Endothelial cell of umbilical vein (primary cell): ENCODE measurements at regions not wholly inside any gene's neighbourhood (a gene's known extent, or its start where the extent isn't known, plus 50 kb on each side); places are given as distances from the start of the nearest gene placed in this dataset.

Source experiments
- BruUV-seq: library from RNA; stranded (reverse); fragments of 400-500 nt; replicated peaks from 2 replicates; lab custom pipeline; 2021; lab: Mats Ljungman, UMichigan
- CTCF ChIA-PET: fragments of 300-600, 350-600 bp; sonication (Branson Sonifier 250); formaldehyde crosslinking; loops from one replicate; lab custom pipeline; 2021; ENCODE audit warnings: antibody characterized with exemption, inconsistent platforms; lab: Charles Lee
- POLR2A ChIA-PET: fragments of 300-600, 350-600 bp; sonication (Branson Sonifier 250); formaldehyde crosslinking; loops from one replicate; lab custom pipeline; 2021; ENCODE audit warnings: antibody characterized with exemption, inconsistent platforms; lab: Charles Lee
- DNase-seq: peaks from one replicate; pipeline ENCODE4 v3.0.0-alpha.2; 2011; ENCODE audit warnings: low read depth, low spot score
- FAIRE-seq: peaks from 2 replicates; lab custom pipeline; 2011; peaks lifted over from hg19 to GRCh38; lab: Jason Lieb, UNC
- H2AFZ ChIP-seq: 2 replicates; pipeline ENCODE4 v1.6.0; 2012; ENCODE audit warnings: low read depth, low read length, control low read depth, inconsistent platforms
- H3K27ac ChIP-seq: 2 replicates; pipeline ENCODE4 v1.5.1; 2011; ENCODE audit warnings: low read depth, mild to moderate bottlenecking, control low read depth, low read length, moderate library complexity; ENCODE audit not compliant: insufficient read depth
- H3K27me3 ChIP-seq, 2 experiments: 2 replicates each; pipeline versions ENCODE4 v1.6.0 to v1.6.1; 2011; ENCODE audit warnings: low read length in 2 of 2, mixed read lengths in 1 of 2; ENCODE audit not compliant: control insufficient read depth in 2 of 2, insufficient read depth in 2 of 2
- H3K36me3 ChIP-seq, 2 experiments: 2 replicates in 1 of 2; 3 replicates in 1 of 2; pipeline ENCODE4 v1.5.1; 2011; ENCODE audit warnings: low read length in 2 of 2, mild to moderate bottlenecking in 1 of 2, moderate library complexity in 1 of 2; ENCODE audit not compliant: control insufficient read depth in 2 of 2, insufficient read depth in 2 of 2; ENCODE audit errors: extremely low read depth in 1 of 2
- H3K4me1 ChIP-seq: 3 replicates; pipeline ENCODE4 v1.5.1; 2011; ENCODE audit warnings: mild to moderate bottlenecking, low read length; ENCODE audit not compliant: control insufficient read depth, insufficient read depth; ENCODE audit errors: extremely low read depth
- H3K4me2 ChIP-seq: 2 replicates; pipeline ENCODE4 v1.6.1; 2011; ENCODE audit warnings: low read length, control low read depth, mixed read lengths; ENCODE audit not compliant: insufficient read depth
- H3K4me3 ChIP-seq, 3 experiments: fragments of 200-600 bp in 1 of 3; sonication (generic), shearing (Covaris generic) in 1 of 3; replicated peaks in 1 of 3; 2 replicates each; pipeline ENCODE4 v1.5.1; 2011 to 2016; ENCODE audit warnings: control low read depth in 3 of 3, low read length in 3 of 3, mild to moderate bottlenecking in 2 of 3, inconsistent platforms in 1 of 3, low read depth in 1 of 3, moderate library complexity in 1 of 3; ENCODE audit not compliant: insufficient read depth in 1 of 3
- H3K79me2 ChIP-seq: 2 replicates; pipeline ENCODE4 v1.6.0; 2012; ENCODE audit warnings: low read length, inconsistent platforms; ENCODE audit not compliant: control insufficient read depth, insufficient read depth
- H3K9ac ChIP-seq: replicated peaks from 2 replicates; pipeline ENCODE3; 2011; ENCODE audit warnings: low read length, control low read depth; ENCODE audit not compliant: insufficient read depth; ENCODE audit errors: extremely low read depth
- H3K9me1 ChIP-seq: replicated peaks from 3 replicates; pipeline ENCODE4 v1.6.0; 2011; ENCODE audit warnings: mild to moderate bottlenecking, low read length; ENCODE audit not compliant: control insufficient read depth, insufficient read depth; ENCODE audit errors: extremely low read depth
- H3K9me3 ChIP-seq: replicated peaks from 2 replicates; pipeline ENCODE4 v1.5.1; 2012; ENCODE audit warnings: low read length, inconsistent platforms; ENCODE audit not compliant: control insufficient read depth, insufficient read depth
- H4K20me1 ChIP-seq: replicated peaks from 2 replicates; pipeline ENCODE3; 2011; ENCODE audit warnings: mild to moderate bottlenecking, low read length; ENCODE audit not compliant: control insufficient read depth, insufficient read depth; ENCODE audit errors: extremely low read depth
- EZH2 ChIP-seq: IDR thresholded peaks from 2 replicates; pipeline ENCODE4 v1.6.1; 2012; ENCODE audit warnings: borderline replicate concordance, low read depth, mild to moderate bottlenecking, moderate library complexity, low read length, inconsistent platforms; ENCODE audit not compliant: severe bottlenecking
- FOS ChIP-seq: IDR thresholded peaks from 2 replicates; pipeline ENCODE4 v1.6.1; 2011; ENCODE audit warnings: mild to moderate bottlenecking, low read length, moderate library complexity, borderline replicate concordance; ENCODE audit not compliant: insufficient read depth
- GATA2 ChIP-seq: IDR thresholded peaks from 2 replicates; pipeline ENCODE4 v1.7.0; 2011; ENCODE audit warnings: low read depth, mild to moderate bottlenecking, moderate library complexity, mixed read lengths, low read length; ENCODE audit not compliant: insufficient read length, insufficient read depth
- JUN ChIP-seq: IDR thresholded peaks from 2 replicates; pipeline ENCODE4 v1.6.1; 2011; ENCODE audit warnings: borderline replicate concordance, low read depth; ENCODE audit not compliant: insufficient read length, insufficient read depth
- MAX ChIP-seq: IDR thresholded peaks from 2 replicates; pipeline ENCODE4 v1.6.1; 2011; ENCODE audit not compliant: insufficient read depth, insufficient read length
- MYC ChIP-seq: IDR thresholded peaks from one replicate; pipeline ENCODE4 v1.6.1; 2011; ENCODE audit warnings: mild to moderate bottlenecking, low read depth, low read length
- POLR2A ChIP-seq: IDR thresholded peaks from 2 replicates; pipeline ENCODE4 v1.6.1; 2012; ENCODE audit warnings: low read depth, mild to moderate bottlenecking, control low read depth, low read length
- POLR2AphosphoS5 ChIP-seq: IDR thresholded peaks from 2 replicates; pipeline ENCODE4 v1.6.1; 2012; ENCODE audit warnings: low read depth, mild to moderate bottlenecking, control low read depth, low read length, moderate library complexity; ENCODE audit not compliant: insufficient read depth
- dilution Hi-C: fragments of 300-500 bp; cut with MboI; formaldehyde crosslinking; loops from one replicate; pipeline ENCODE4 v1.15.0; 2019; ENCODE audit warnings: low sequenced_read_pairs; ENCODE audit not compliant: extremely low pct_ligation_motif_present
- intact Hi-C: fragments of 100-400 bp; cut with micrococcal nuclease; formaldehyde crosslinking; loops from one replicate; pipeline ENCODE4 v1.10.0; 2022
- TF ChIP-seq, protein P1 (sequence below), 2 donors: IDR thresholded peaks; 1 replicate in 1 of 2; 2 replicates in 1 of 2; pipeline ENCODE4 v1.5.1; 2011; ENCODE audit warnings: low read length in 2 of 2, mild to moderate bottlenecking in 2 of 2, moderate library complexity in 2 of 2, control low read depth in 1 of 2, inconsistent platforms in 1 of 2, low read depth in 1 of 2; ENCODE audit not compliant: insufficient read depth in 1 of 2; ENCODE audit errors: extremely low read depth in 1 of 2

DNA sequence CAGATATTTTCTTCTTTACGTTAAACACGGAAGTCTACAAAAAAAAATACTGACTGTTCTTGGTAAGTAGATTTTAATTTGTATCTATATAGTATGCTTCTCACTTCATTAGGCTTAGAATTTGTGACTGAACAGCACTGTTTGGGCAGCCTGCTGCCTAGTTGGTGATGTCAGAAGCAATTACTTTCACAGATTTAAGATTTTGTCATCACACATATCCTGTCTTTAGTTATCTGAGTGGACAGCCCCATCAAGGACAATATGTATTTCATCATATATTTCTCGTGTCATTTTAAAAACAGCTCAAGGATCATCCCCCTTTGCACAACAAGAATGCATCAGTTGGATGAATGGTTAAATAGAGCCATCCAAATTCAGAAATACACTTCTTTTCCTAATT lies 338.4 kb upstream of the CITED2 start:
- H3K9me3 ChIP-seq, result no peaks in the 10 kb centered on the region
- H3K9me1 ChIP-seq, result no peaks in the 10 kb centered on the region
- H3K4me2 ChIP-seq, result no peak overlapping the region
- no peaks in the 10 kb centered on the region for H4K20me1 ChIP-seq
- H3K79me2 ChIP-seq, result no peaks in the 10 kb centered on the region
- H3K27me3 ChIP-seq, result no peaks in the 10 kb centered on the region
- peaks cover 14% of the 10 kb centered on the region for H3K4me1 ChIP-seq
- no peak overlapping the region for H3K9ac ChIP-seq
- no peak for FAIRE-seq
- dilution Hi-C loops, result no loop called here
- BruUV-seq, result no TSS peak
- CTCF ChIA-PET, result interaction anchor here (0.6 to 1.0 kb wide), 3 partner anchors 10 to 197 kb away, joined by 3 to 6 read pairs (median 3); no protein-coding TSS in a partner anchor
- TF ChIP-seq FOS (no peak), MYC (no peak), JUN (no peak), EZH2 (no peak), POLR2A (no peak), GATA2 (no peak), POLR2AphosphoS5 (no peak), MAX (no peak)
- TF ChIP-seq, protein P1, sequence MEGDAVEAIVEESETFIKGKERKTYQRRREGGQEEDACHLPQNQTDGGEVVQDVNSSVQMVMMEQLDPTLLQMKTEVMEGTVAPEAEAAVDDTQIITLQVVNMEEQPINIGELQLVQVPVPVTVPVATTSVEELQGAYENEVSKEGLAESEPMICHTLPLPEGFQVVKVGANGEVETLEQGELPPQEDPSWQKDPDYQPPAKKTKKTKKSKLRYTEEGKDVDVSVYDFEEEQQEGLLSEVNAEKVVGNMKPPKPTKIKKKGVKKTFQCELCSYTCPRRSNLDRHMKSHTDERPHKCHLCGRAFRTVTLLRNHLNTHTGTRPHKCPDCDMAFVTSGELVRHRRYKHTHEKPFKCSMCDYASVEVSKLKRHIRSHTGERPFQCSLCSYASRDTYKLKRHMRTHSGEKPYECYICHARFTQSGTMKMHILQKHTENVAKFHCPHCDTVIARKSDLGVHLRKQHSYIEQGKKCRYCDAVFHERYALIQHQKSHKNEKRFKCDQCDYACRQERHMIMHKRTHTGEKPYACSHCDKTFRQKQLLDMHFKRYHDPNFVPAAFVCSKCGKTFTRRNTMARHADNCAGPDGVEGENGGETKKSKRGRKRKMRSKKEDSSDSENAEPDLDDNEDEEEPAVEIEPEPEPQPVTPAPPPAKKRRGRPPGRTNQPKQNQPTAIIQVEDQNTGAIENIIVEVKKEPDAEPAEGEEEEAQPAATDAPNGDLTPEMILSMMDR (IDR thresholded peaks at IDR 0.05; ENCODE audit: extremely low read depth in 1 of 2, insufficient read depth in 1 of 2, low read depth in 1 of 2, low read length in 2 of 2), result no peak
- POLR2A ChIA-PET, result no interaction called here
- no peak overlapping the region for H2AFZ ChIP-seq
- no peaks in the 10 kb centered on the region for H3K36me3 ChIP-seq
- intact Hi-C loops, result no loop called here
- H3K4me3 ChIP-seq, result no peak overlapping the region
- DNase-seq, result no peak
- no peak overlapping the region for H3K27ac ChIP-seq
